Activated CD4-positive, alpha-beta T cell treated with anti-CD3 and anti-CD28 coated beads for 36 hours (primary cell): ENCODE measurements at regions not wholly inside any gene's neighbourhood (a gene's known extent, or its start where the extent isn't known, plus 50 kb on each side); places are given as distances from the start of the nearest gene placed in this dataset.

Source experiments
- ATAC-seq: fragments of 200-7000 bp; cut with Tn5 transposase; one replicate; pipeline ENCODE4 v1.10.0; 2021; ENCODE audit warnings: mild to moderate bottlenecking, moderate library complexity
- CTCF ChIA-PET: fragments of 350-600 bp; sonication (Branson Sonifier 250); formaldehyde crosslinking; loops from one replicate; lab custom pipeline; 2021; ENCODE audit warnings: antibody characterized with exemption; lab: Charles Lee
- POLR2A ChIA-PET: fragments of 350-600 bp; sonication (Branson Sonifier 250); formaldehyde crosslinking; loops from one replicate; lab custom pipeline; 2021; ENCODE audit warnings: antibody characterized with exemption, inconsistent platforms; lab: Charles Lee
- DNase-seq: peaks from one replicate; pipeline ENCODE4 v3.0.0-alpha.2; 2020
- H3K27ac Mint-ChIP-seq: one replicate; pipeline ENCODE4 v1.8.0; 2021; ENCODE audit warnings: mixed read lengths
- H3K27me3 Mint-ChIP-seq: one replicate; pipeline ENCODE4 v1.8.0; 2021; ENCODE audit warnings: mixed read lengths
- H3K36me3 Mint-ChIP-seq: one replicate; pipeline ENCODE4 v1.8.0; 2021; ENCODE audit warnings: low read depth, mixed read lengths
- H3K4me1 Mint-ChIP-seq: one replicate; pipeline ENCODE4 v1.8.0; 2021; ENCODE audit warnings: mixed read lengths
- H3K4me3 Mint-ChIP-seq: one replicate; pipeline ENCODE4 v1.8.0; 2021; ENCODE audit warnings: mild to moderate bottlenecking, moderate library complexity, mixed read lengths
- H3K9me3 Mint-ChIP-seq: one replicate; pipeline ENCODE4 v1.8.0; 2021; ENCODE audit warnings: low read depth, mixed read lengths
- intact Hi-C, 2 experiments: fragments of 100-400 bp; cut with DNase I in 1 of 2; cut with micrococcal nuclease in 1 of 2; formaldehyde crosslinking; loops; one replicate each; pipeline versions ENCODE4 v1.14.2 to v1.15.1; 2022 to 2024; cut with DNase I, micrococcal nuclease

DNA sequence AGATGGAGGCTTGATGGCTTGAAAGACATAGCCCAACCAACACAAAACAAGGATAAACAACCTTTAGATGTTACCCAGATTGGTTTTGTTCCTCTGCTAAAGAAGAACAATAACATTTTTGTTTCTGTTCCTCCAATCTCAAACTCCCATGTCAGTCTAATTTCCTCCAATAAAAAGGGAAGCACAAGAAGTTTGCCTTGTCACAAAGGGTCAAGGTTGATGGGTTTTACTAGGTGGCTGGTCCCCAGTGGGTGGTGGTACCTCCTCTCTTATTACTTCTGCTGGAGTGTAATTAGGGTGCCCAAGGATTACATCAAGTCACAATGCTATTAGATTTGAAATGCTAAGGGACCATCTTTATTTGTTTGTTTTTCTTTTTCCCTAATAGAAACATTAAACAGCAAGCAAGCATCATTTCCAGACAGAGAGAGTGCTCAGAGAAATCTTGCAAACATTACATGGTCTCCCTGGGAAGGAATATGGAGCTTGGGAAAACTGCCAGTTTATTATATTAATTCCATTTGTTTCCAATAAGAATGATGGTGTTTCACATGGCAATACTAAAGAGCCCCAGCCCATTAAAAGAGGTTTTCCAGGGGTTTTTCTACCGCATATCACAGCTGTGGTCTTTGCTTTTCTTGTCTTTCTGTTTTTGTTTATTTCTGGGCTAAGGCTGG is 78.3 kb upstream of the AOAH start:
- H3K4me1 Mint-ChIP-seq = peaks cover 7% of the 10 kb centered on the region
- intact Hi-C loops = no loop called here
- ATAC-seq = no peak
- no peak overlapping the region for H3K27ac Mint-ChIP-seq
- no peaks in the 10 kb centered on the region for H3K9me3 Mint-ChIP-seq
- POLR2A ChIA-PET = no interaction called here
- no peaks in the 10 kb centered on the region for H3K36me3 Mint-ChIP-seq
- H3K4me3 Mint-ChIP-seq = no peak overlapping the region
- CTCF ChIA-PET = interaction anchor here (1.5 kb wide), 1 partner anchor 379 kb away, joined by 5 read pairs; no protein-coding TSS in a partner anchor
- peaks cover 2% of the 10 kb centered on the region for H3K27me3 Mint-ChIP-seq
- DNase-seq = no peak

GRCh38 chr7:36796850-36797536 is 72.7 kb upstream of the AOAH start:
- peaks cover 15% of the 10 kb centered on the region for H3K4me1 Mint-ChIP-seq
- POLR2A ChIA-PET = no interaction called here
- no peaks in the 10 kb centered on the region for H3K36me3 Mint-ChIP-seq
- H3K27me3 Mint-ChIP-seq = no peaks in the 10 kb centered on the region
- intact Hi-C loops = no loop called here
- H3K27ac Mint-ChIP-seq = no peak overlapping the region
- ATAC-seq = no peak
- H3K4me3 Mint-ChIP-seq = no peak overlapping the region
- CTCF ChIA-PET = interaction anchor here (0.7 kb wide), 1 partner anchor 166 kb away, joined by 3 read pairs; no protein-coding TSS in a partner anchor
- no peaks in the 10 kb centered on the region for H3K9me3 Mint-ChIP-seq
- no peak for DNase-seq

DNA sequence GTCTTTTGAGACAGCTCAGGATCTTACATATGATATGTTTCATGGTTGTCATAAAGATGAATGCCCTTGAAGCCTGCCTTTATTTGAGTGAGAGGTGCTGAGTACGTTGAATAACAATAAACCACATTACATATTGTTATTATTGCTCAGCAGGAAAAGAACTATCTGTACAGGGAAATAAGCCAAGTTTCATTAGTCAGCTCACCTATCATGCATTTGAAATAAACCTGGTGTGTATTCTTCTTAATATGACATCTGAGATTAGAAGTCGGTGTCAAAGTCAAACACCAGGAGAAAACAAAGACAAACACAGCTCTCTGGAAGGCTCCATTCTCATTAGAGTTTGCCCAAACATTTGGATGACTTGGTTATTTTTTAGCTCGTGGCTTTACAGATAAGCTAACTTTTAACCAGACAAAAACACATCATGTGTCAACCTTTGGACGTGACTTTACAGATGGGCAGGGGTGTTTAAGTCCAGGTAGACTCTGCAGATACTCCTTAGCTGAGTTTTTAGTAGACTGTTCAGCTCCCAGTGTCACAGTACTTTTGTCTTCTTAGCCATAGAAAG is 71.2 kb upstream of the AOAH start:
- DNase-seq (no peak), ATAC-seq (no peak)
- H3K36me3 Mint-ChIP-seq = no peaks in the 10 kb centered on the region
- intact Hi-C loops = no loop called here
- CTCF ChIA-PET = interaction anchor here (0.9 to 1.1 kb wide), 3 partner anchors 11 to 303 kb away, joined by 3 to 4 read pairs (median 4); no protein-coding TSS in a partner anchor
- H3K27me3 Mint-ChIP-seq = no peaks in the 10 kb centered on the region
- no peak overlapping the region for H3K4me3 Mint-ChIP-seq
- no peak overlapping the region for H3K27ac Mint-ChIP-seq
- H3K4me1 Mint-ChIP-seq = peaks cover 22% of the 10 kb centered on the region
- no peaks in the 10 kb centered on the region for H3K9me3 Mint-ChIP-seq
- POLR2A ChIA-PET = no interaction called here

DNA sequence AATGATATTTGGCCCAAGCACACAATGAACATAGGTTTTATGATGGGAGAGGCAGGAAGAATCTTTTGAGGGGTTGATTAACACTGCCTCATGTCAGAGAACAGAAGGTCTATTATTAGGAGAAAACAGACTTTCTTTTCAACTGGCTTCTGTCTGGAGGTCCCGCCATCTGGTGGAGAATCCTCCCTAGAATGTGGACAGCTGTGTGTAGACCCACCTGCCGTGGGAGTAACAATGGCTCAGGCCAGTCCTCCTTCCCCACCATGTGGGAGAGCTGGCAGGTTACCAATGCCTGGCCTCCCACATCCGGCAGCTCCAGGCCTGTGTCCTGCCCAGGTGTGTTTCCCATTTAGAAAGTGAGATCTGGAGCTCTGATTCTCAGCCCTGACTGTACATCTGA is 70.4 kb upstream of the AOAH start:
- Mint-ChIP-seq H3K4me3 (no peak overlapping the region), H3K4me1 (peaks cover 30% of the 10 kb centered on the region), H3K9me3 (no peaks in the 10 kb centered on the region), H3K27ac (no peak overlapping the region), H3K27me3 (no peaks in the 10 kb centered on the region), H3K36me3 (no peaks in the 10 kb centered on the region)
- ChIA-PET CTCF (interaction anchor here (1.1 to 1.4 kb wide), 3 partner anchors 14 to 302 kb away, joined by 4 read pairs; no protein-coding TSS in a partner anchor), POLR2A (no interaction called here)
- no peak for ATAC-seq
- intact Hi-C loops = no loop called here
- no peak for DNase-seq

- Mint-ChIP-seq H3K4me1 (peaks cover 52% of the 10 kb centered on the region), H3K27ac (no peak overlapping the region), H3K27me3 (no peaks in the 10 kb centered on the region), H3K4me3 (no peak overlapping the region), H3K9me3 (no peaks in the 10 kb centered on the region), H3K36me3 (no peaks in the 10 kb centered on the region)
- DNase-seq (no peak), ATAC-seq (no peak)
- CTCF ChIA-PET = interaction anchor here (1.1 kb wide), 1 partner anchor 68 kb away, joined by 4 read pairs; the partner anchor contains the start of gene AOAH
- POLR2A ChIA-PET = no interaction called here
- intact Hi-C loops = no loop called here
Measured at GRCh38 chr7:36792421-36792820, 68.1 kb upstream of the AOAH start.

DNA sequence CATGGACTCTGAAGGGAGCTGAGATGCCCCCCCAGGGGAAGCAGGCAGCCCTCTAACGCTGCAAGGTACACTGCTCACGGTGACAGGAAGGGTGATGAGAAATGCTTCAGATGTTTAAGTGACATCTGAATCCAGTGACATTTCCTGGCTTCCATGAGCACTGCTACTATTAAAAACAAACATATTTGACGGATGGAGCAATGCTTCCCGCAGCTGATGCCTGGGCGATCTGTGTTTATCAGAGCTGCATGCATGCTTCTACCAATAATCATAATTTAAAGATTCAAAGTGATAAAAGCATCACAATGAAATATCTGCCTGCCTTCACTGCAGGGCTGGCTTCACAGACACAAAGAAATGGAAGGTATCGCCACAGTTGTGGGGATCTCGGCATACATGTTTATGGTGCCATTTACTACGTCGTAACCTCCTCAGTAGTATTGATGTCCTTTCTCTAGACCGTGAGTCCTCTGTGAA is 66.1 kb upstream of the AOAH start:
- ChIA-PET POLR2A (no interaction called here), CTCF (interaction anchor here (0.7 to 1.5 kb wide), 4 partner anchors 13 to 114 kb away, joined by 3 read pairs; no protein-coding TSS in a partner anchor)
- Mint-ChIP-seq H3K27ac (no peak overlapping the region), H3K27me3 (no peaks in the 10 kb centered on the region), H3K36me3 (no peaks in the 10 kb centered on the region), H3K9me3 (no peaks in the 10 kb centered on the region), H3K4me3 (no peak overlapping the region), H3K4me1 (peaks cover 63% of the 10 kb centered on the region)
- DNase-seq (no peak), ATAC-seq (no peak)
- intact Hi-C loops = no loop called here

DNA sequence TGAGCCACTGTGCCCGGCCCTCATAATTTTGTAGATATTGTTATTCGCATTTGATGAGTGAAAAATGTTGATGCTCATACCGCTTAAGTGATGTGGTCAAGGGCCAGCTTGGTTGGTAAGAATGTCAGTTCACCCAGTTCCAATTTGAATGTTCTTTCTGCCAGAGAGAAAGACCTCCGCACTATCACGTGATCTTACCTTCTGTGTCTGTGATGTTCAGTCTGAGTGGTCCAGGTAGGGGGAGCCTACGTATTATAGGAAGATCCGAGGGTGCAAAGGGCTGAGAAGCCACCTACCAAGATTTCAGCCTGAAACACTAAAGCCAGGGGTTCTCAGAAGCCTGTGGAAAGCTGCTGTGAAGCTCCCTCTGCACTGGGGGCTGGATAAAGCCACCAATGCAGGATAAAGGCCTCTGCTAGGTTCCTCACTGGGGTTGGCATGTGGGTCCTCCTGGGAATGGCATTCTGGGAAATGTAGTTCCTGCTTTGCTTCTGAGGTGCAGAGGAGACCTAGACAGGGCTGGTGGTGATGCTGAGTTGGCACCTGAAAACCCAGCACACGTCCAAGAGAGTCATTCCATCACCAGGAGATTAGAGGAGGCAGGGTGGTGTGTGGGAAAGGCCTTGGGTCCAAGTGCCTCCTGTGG is 64.7 kb upstream of the AOAH start:
- POLR2A ChIA-PET = no interaction called here
- Mint-ChIP-seq H3K27ac (peak overlapping the region; percentile 20), H3K4me3 (no peak overlapping the region), H3K4me1 (peaks cover 64% of the 10 kb centered on the region), H3K27me3 (no peaks in the 10 kb centered on the region), H3K36me3 (no peaks in the 10 kb centered on the region), H3K9me3 (no peaks in the 10 kb centered on the region)
- ATAC-seq (no peak), DNase-seq (no peak)
- intact Hi-C loops = loop anchor here in 1 of 2 experiments (5.0 kb wide), 1 partner anchor 112 kb away; no protein-coding TSS in a partner anchor
- CTCF ChIA-PET = interaction anchor here (0.6 to 1.1 kb wide), 3 partner anchors 348 to 483 kb away, joined by 3 read pairs; no protein-coding TSS in a partner anchor

- ChIA-PET POLR2A (interaction anchor here (0.6 to 0.8 kb wide), 2 partner anchors 22 to 76 kb away, joined by 3 read pairs; no protein-coding TSS in a partner anchor), CTCF (interaction anchor here (0.6 to 1.0 kb wide), 4 partner anchors 19 to 394 kb away, joined by 3 to 4 read pairs (median 4); no protein-coding TSS in a partner anchor)
- H3K27ac Mint-ChIP-seq = no peak overlapping the region
- no peaks in the 10 kb centered on the region for H3K27me3 Mint-ChIP-seq
- no peaks in the 10 kb centered on the region for H3K36me3 Mint-ChIP-seq
- no peaks in the 10 kb centered on the region for H3K9me3 Mint-ChIP-seq
- DNase-seq = no peak
- intact Hi-C loops = loop anchor here in 1 of 2 experiments (5.0 kb wide), 1 partner anchor 111 kb away; no protein-coding TSS in a partner anchor
- H3K4me1 Mint-ChIP-seq = peaks cover 66% of the 10 kb centered on the region
- ATAC-seq = peak; percentile 68
- no peak overlapping the region for H3K4me3 Mint-ChIP-seq
Measured at GRCh38 chr7:36787933-36788378, 63.7 kb upstream of the AOAH start.

DNA sequence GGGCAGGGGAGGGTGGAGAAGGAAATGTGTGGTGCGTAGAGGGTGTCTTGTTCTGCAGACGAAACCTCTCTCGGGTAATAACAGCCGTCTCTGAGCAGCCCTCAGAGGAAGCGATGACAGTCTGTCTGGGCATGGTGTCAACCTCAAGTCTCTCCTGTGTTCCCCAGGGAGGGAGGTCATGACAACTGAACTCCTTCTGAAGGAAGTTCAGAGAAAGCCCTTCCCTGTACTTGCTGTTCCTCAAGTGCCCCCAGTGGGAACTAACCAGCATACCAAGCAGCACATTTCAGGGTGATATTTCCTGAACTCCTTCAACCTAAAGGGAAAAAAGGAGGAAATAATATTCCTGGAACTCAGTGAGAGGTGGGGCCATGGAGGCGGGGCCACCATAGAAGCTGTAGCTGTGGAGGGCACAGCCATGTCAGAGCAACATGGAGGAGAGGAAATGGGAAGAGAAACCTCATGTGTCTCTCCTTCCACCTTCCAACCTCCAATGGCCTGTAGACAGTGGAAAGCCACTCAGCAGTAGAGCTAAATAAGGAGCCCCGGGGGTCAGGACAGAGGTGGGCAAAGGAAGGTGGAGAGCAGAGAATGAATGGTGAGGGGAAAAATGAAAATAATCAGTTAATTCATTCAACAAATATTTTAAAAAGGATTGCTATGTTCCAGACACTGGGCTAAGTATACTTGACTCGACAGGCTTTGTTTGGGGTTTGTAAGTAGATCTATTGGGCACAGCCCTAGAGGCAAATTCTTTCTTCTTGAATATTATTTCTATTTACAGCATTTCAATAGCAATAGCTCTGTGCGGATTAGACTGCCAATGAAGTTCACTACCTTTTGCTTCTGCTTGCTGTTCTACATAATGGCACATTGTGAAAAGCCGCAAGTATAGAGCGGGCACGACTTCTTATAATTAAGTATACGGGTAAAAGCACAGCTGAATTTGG is 61.0 kb upstream of the AOAH start:
- ChIA-PET CTCF (interaction anchor here (0.9 to 1.2 kb wide), 2 partner anchors 10 to 114 kb away, joined by 3 read pairs; no protein-coding TSS in a partner anchor), POLR2A (no interaction called here)
- Mint-ChIP-seq H3K27ac (peak overlapping the region; percentile 56), H3K27me3 (no peaks in the 10 kb centered on the region), H3K4me3 (no peak overlapping the region), H3K4me1 (peaks cover 78% of the 10 kb centered on the region), H3K36me3 (peaks cover 4% of the 10 kb centered on the region), H3K9me3 (no peaks in the 10 kb centered on the region)
- ATAC-seq (peak; percentile 83), DNase-seq (peak; percentile 67)
- intact Hi-C loops = loop anchor here (2.0 to 5.0 kb wide), 3 partner anchors 58 to 108 kb away; no protein-coding TSS in a partner anchor
